Suprapubic skin (tissue), 4 donors: ENCODE measurements at regions not wholly inside any gene's neighbourhood (a gene's known extent, or its start where the extent isn't known, plus 50 kb on each side); places are given as distances from the start of the nearest gene placed in this dataset.

Experiments
- DNase-seq, 2 donors: peaks; one replicate each; pipeline ENCODE4 v3.0.0-alpha.2; 2019; ENCODE audit warnings: low spot score in 2 of 2
- H3K27ac ChIP-seq: fragments of 200-600 bp; sonication (generic); one replicate; pipeline ENCODE4 v1.5.1; 2019
- H3K27me3 ChIP-seq: fragments of 200-600 bp; sonication (generic); one replicate; pipeline ENCODE4 v1.5.1; 2019
- H3K36me3 ChIP-seq: fragments of 200-600 bp; sonication (generic); one replicate; pipeline ENCODE4 v1.5.1; 2019
- H3K4me1 ChIP-seq: fragments of 200-600 bp; sonication (generic); one replicate; pipeline ENCODE4 v1.5.1; 2019
- H3K4me3 ChIP-seq: fragments of 200-600 bp; sonication (generic); one replicate; pipeline ENCODE4 v1.5.1; 2019; ENCODE audit warnings: mild to moderate bottlenecking
- H3K9me3 ChIP-seq: fragments of 200-600 bp; sonication (generic); one replicate; pipeline ENCODE4 v1.5.1; 2019
- CTCF ChIP-seq, 2 donors: fragments of 200-600 bp in 1 of 2; fragments of 450-650 bp in 1 of 2; sonication (generic) in 1 of 2; IDR thresholded peaks; one replicate each; pipeline ENCODE4 v1.5.1; 2016 to 2019; ENCODE audit warnings: antibody characterized with exemption in 2 of 2, mild to moderate bottlenecking in 1 of 2, moderate library complexity in 1 of 2
- EP300 ChIP-seq: sonication (generic); formaldehyde crosslinking; IDR thresholded peaks from one replicate; pipeline ENCODE4 v1.6.1; 2017; ENCODE audit warnings: antibody characterized with exemption
- POLR2A ChIP-seq, 2 donors: fragments of 450-650 bp; IDR thresholded peaks; one replicate each; pipeline ENCODE4 v1.6.1; 2017; ENCODE audit warnings: antibody characterized with exemption in 2 of 2, mild to moderate bottlenecking in 2 of 2, moderate library complexity in 2 of 2
- POLR2AphosphoS5 ChIP-seq, 3 donors: sonication (generic); formaldehyde crosslinking; IDR thresholded peaks; one replicate each; pipeline ENCODE4 v1.6.1; 2017; ENCODE audit warnings: antibody characterized with exemption in 3 of 3
- whole genome bisulfite sequencing: methylation state at CpG from one replicate; pipeline ENCODE4 v1.1.5; 2018; 5-methylcytosine and 5-hydroxymethylcytosine counted together

- Histone ChIP-seq H3K36me3 (no peaks in the 10 kb centered on the region), H3K4me1 (no peaks in the 10 kb centered on the region), H3K9me3 (no peaks in the 10 kb centered on the region), H3K27me3 (no peaks in the 10 kb centered on the region), H3K4me3 (no peak overlapping the region), H3K27ac (no peak overlapping the region)
- DNase-seq, result no peak
- 51% methylated on average over 3 of the region's 3 CpGs for WGBS
- no peak for TF ChIP-seq CTCF (IDR thresholded peaks at IDR 0.05)
- TF ChIP-seq POLR2A (IDR thresholded peaks at IDR 0.05), result no peak
- TF ChIP-seq EP300, result no peak
- TF ChIP-seq POLR2AphosphoS5 (IDR thresholded peaks at IDR 0.05), result no peak
These were observed 244.2 kb upstream of the USP15 start for GRCh38 chr12:62016021-62016420.

DNA sequence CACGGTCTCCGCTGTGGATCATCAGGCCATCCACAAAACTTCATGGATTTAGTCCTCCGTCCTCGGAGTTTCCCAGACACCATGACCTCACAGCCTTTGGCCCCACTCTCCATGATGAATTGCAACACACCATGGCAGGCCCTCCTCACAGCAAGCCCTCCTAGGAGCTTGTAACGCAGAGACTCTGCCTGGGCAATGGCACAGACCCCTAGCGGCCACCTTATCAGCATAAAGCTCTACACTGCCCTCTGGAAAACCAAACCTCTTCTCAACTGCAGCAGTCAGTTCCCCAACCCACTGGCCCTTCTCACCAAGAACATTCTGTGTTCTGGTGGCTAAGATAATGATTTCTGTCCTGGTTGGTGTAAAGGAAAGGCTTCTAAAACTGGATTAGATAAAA is 238.4 kb upstream of the USP15 start:
- H3K36me3 ChIP-seq, result no peaks in the 10 kb centered on the region
- no peak overlapping the region for H3K27ac ChIP-seq
- H3K27me3 ChIP-seq, result no peaks in the 10 kb centered on the region
- no peaks in the 10 kb centered on the region for H3K4me1 ChIP-seq
- no peak for TF ChIP-seq POLR2A (IDR thresholded peaks at IDR 0.05)
- TF ChIP-seq CTCF (IDR thresholded peaks at IDR 0.05), result no peak
- TF ChIP-seq POLR2AphosphoS5 (IDR thresholded peaks at IDR 0.05), result no peak
- TF ChIP-seq EP300, result no peak
- DNase-seq, result no peak
- 92% methylated on average over 6 of the region's 6 CpGs for WGBS
- no peaks in the 10 kb centered on the region for H3K9me3 ChIP-seq
- no peak overlapping the region for H3K4me3 ChIP-seq

- no peak for TF ChIP-seq EP300
- TF ChIP-seq POLR2AphosphoS5 (IDR thresholded peaks at IDR 0.05), result no peak
- TF ChIP-seq CTCF (IDR thresholded peaks at IDR 0.05), result no peak
- Histone ChIP-seq H3K27ac (no peak overlapping the region), H3K27me3 (no peaks in the 10 kb centered on the region), H3K36me3 (no peaks in the 10 kb centered on the region), H3K4me1 (no peaks in the 10 kb centered on the region), H3K4me3 (no peak overlapping the region), H3K9me3 (no peaks in the 10 kb centered on the region)
- 95% methylated on average over 1 of the region's 1 CpG for WGBS
- no peak for DNase-seq
These were observed 231.7 kb upstream of the USP15 start for GRCh38 chr12:62028536-62028935.

GRCh38 chr12:62032870-62033269 is 227.3 kb upstream of the USP15 start:
- 44% methylated on average over 2 of the region's 2 CpGs for WGBS
- H3K4me3 ChIP-seq, result no peak overlapping the region
- H3K9me3 ChIP-seq, result no peaks in the 10 kb centered on the region
- H3K27me3 ChIP-seq, result no peaks in the 10 kb centered on the region
- TF ChIP-seq CTCF (IDR thresholded peaks at IDR 0.05) (no peak), POLR2AphosphoS5 (IDR thresholded peaks at IDR 0.05) (no peak)
- no peaks in the 10 kb centered on the region for H3K36me3 ChIP-seq
- no peak overlapping the region for H3K27ac ChIP-seq
- no peak for DNase-seq
- H3K4me1 ChIP-seq, result no peaks in the 10 kb centered on the region

GRCh38 chr12:62044450-62045135 is 215.6 kb upstream of the USP15 start:
- Histone ChIP-seq H3K4me1 (no peaks in the 10 kb centered on the region), H3K4me3 (no peak overlapping the region), H3K9me3 (no peaks in the 10 kb centered on the region), H3K27ac (no peak overlapping the region), H3K36me3 (no peaks in the 10 kb centered on the region), H3K27me3 (no peaks in the 10 kb centered on the region)
- 78% methylated on average over 5 of the region's 5 CpGs for WGBS
- TF ChIP-seq POLR2A (IDR thresholded peaks at IDR 0.05) (no peak), POLR2AphosphoS5 (IDR thresholded peaks at IDR 0.05) (no peak), CTCF (IDR thresholded peaks at IDR 0.05) (no peak), EP300 (no peak)
- no peak for DNase-seq
